ENCODE measurements at regions not wholly inside any gene's neighbourhood (a gene's known extent, or its start where the extent isn't known, plus 50 kb on each side); places are given as distances from the start of the nearest gene placed in this dataset.

GRCh38 chr1:223041481-223041880, 101.6 kb downstream of the TLR5 start:
- TF ChIP-seq ARNTL (CRISPR knock-in tag; IDR thresholded peaks at IDR 0.05; ENCODE audit: borderline replicate concordance, low read depth) (no peak), POU6F1 (CRISPR knock-in tag; IDR thresholded peaks at IDR 0.05; ENCODE audit: borderline replicate concordance, low read depth) (no peak)
